HUES64 (cell line): ENCODE measurements at regions not wholly inside any gene's neighbourhood (a gene's known extent, or its start where the extent isn't known, plus 50 kb on each side); places are given as distances from the start of the nearest gene placed in this dataset.
A peak's percentile ranks its signal among the peaks of the same experiment; 100 is the strongest.

Experiments
- H3K27ac ChIP-seq: 2 replicates; pipeline ENCODE4 v1.7.0; 2013; ENCODE audit warnings: low read depth, low read length, inconsistent platforms
- H3K27me3 ChIP-seq: 2 replicates; pipeline ENCODE4 v1.6.1; 2013; ENCODE audit warnings: mild to moderate bottlenecking, low read length; ENCODE audit not compliant: insufficient read depth
- H3K36me3 ChIP-seq: 2 replicates; pipeline ENCODE4 v1.6.1; 2013; ENCODE audit warnings: mild to moderate bottlenecking, low read length; ENCODE audit not compliant: insufficient read depth
- H3K4me1 ChIP-seq: 2 replicates; pipeline ENCODE4 v1.6.1; 2013; ENCODE audit warnings: mild to moderate bottlenecking, low read length, moderate library complexity; ENCODE audit not compliant: insufficient read depth
- H3K4me3 ChIP-seq: 2 replicates; pipeline ENCODE4 v1.5.1; 2013; ENCODE audit warnings: mild to moderate bottlenecking, low read length, moderate library complexity
- H3K9ac ChIP-seq: 2 replicates; pipeline ENCODE4 v1.6.1; 2013; ENCODE audit warnings: mild to moderate bottlenecking, low read depth, low read length
- H3K9me3 ChIP-seq: 2 replicates; pipeline ENCODE4 v1.6.1; 2013; ENCODE audit warnings: low read depth, low read length; ENCODE audit not compliant: insufficient read depth
- whole genome bisulfite sequencing: fragments of 150-250, 120-280 bp; methylation state at CpG from one replicate; pipeline ENCODE4 v1.1.7; 2013; ENCODE audit warnings: missing lambda C conversion rate; 5-methylcytosine and 5-hydroxymethylcytosine counted together

GRCh38 chr9:86723346-86723745, 224.0 kb downstream of the GAS1 start:
- H3K27me3 ChIP-seq = no peaks in the 10 kb centered on the region
- no peak overlapping the region for H3K9ac ChIP-seq
- no peaks in the 10 kb centered on the region for H3K36me3 ChIP-seq
- H3K4me3 ChIP-seq = no peak overlapping the region
- peaks cover 25% of the 10 kb centered on the region for H3K4me1 ChIP-seq
- 75% methylated on average over 2 of the region's 3 CpGs for WGBS
- H3K27ac ChIP-seq = no peak overlapping the region
- H3K9me3 ChIP-seq = no peaks in the 10 kb centered on the region

GRCh38 chr9:86722706-86723075, 224.6 kb downstream of the GAS1 start:
- Histone ChIP-seq H3K27ac (no peak overlapping the region), H3K4me3 (no peak overlapping the region), H3K27me3 (no peaks in the 10 kb centered on the region), H3K9ac (no peak overlapping the region), H3K4me1 (peaks cover 25% of the 10 kb centered on the region), H3K9me3 (no peaks in the 10 kb centered on the region), H3K36me3 (no peaks in the 10 kb centered on the region)
- 96% methylated on average over 3 of the region's 3 CpGs for WGBS

- Histone ChIP-seq H3K4me3 (no peak overlapping the region), H3K27ac (no peak overlapping the region; the same call in 1 of the 2 replicates), H3K27me3 (no peaks in the 10 kb centered on the region), H3K9me3 (no peaks in the 10 kb centered on the region), H3K4me1 (peaks cover 25% of the 10 kb centered on the region), H3K36me3 (no peaks in the 10 kb centered on the region), H3K9ac (no peak overlapping the region)
- 38% methylated on average over 5 of the region's 5 CpGs for WGBS
These were observed 225.2 kb downstream of the GAS1 start for GRCh38 chr9:86721843-86722705.

DNA sequence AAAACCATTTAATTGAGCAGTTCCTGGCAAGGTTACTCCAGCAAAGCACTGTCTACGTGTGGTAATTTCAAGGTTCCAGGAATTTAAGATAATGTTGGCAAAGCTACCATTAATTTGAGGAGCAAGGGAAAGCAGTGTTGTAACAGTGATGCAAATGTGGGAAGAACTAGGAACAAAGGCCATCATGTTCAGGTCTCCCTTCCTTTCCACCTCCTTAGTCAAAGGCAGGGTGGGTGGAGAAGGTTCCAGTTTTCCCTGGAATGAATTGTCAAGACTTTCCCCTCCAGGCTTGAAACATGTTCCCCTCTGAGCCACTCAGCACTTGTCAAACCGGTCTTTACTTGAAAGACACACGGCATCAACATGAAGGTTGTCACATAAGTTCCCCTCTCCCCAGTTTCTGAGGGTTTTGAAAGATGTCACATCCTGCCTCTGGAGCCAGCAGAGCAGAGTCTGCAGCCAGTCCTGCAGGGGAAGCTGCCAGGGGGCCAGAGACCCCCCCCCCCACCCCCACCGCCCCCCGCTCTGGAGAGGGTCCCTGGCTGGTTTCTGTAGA, 226.0 kb downstream of the GAS1 start:
- peak overlapping the region; percentile 5; the same call in 1 of the 2 replicates for H3K27ac ChIP-seq
- H3K36me3 ChIP-seq = no peaks in the 10 kb centered on the region
- H3K9ac ChIP-seq = no peak overlapping the region
- peaks cover 25% of the 10 kb centered on the region for H3K4me1 ChIP-seq
- no peak overlapping the region for H3K4me3 ChIP-seq
- no peaks in the 10 kb centered on the region for H3K27me3 ChIP-seq
- WGBS = 46% methylated on average over 5 of the region's 5 CpGs
- H3K9me3 ChIP-seq = no peaks in the 10 kb centered on the region

DNA sequence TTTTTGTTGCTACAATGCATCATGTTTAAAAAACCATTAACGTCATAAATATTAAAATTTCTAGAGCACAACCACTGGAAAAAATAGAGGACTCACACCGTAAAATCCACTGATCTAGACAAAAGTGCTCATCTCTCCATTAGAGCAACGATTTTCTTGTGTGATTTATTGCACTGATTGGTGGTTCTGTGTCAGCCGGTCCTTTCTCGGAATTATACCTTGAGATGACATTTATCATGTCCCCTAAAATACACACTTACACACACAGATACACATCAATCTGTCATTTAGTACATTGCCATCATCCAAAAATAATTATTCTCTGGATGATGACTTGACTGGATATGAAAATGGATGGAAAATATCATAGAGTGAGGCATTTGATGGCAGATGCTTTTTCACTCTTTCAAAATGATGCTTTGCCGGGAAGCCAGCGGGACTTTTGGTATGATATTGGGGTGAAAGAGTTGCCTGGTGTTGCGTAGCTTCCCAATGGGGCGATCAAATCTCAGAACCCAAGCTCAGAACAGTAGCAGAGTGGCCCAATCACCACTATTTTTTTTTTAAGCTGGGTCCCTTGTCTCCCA, 226.6 kb downstream of the GAS1 start:
- Histone ChIP-seq H3K4me3 (no peak overlapping the region), H3K9ac (no peak overlapping the region), H3K36me3 (no peaks in the 10 kb centered on the region), H3K27ac (no peak overlapping the region; the same call in 1 of the 2 replicates), H3K4me1 (peaks cover 25% of the 10 kb centered on the region), H3K27me3 (no peaks in the 10 kb centered on the region), H3K9me3 (no peaks in the 10 kb centered on the region)
- 93% methylated on average over 9 of the region's 9 CpGs for WGBS

DNA sequence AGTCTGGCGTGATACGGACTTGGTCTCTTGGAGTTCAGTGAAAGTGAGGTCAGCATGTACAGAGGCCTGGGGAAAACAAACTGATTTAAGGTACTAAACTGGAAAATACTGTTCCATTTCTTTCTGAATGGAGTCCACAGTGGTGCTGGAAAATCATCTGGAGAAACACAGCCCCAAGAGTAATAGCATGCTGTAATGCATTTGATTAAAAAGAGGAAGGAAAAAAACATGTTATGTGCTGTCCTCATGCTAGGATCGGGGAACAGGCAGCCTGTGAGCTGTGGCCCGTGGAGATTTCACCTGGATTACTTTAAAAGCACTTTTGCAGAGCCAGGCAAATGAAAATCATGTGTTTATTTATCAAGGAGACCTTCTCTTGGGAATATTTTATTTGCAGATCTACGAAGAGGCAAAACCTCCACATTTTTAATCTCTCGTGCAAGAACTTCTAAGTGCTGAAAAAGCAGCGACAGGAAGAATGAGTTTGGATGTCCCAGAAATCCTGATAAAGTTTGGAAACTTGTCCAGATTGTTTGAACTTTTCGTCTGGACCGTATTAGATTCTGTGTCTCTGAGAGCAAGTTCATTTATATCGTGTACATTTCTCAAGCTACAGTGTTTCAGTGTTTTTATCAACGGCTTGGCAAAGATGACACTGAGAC, 228.8 kb downstream of the GAS1 start:
- 94% methylated on average over 11 of the region's 11 CpGs for WGBS
- no peak overlapping the region for H3K27ac ChIP-seq
- H3K27me3 ChIP-seq = no peaks in the 10 kb centered on the region
- H3K4me1 ChIP-seq = peaks cover 25% of the 10 kb centered on the region
- H3K36me3 ChIP-seq = no peaks in the 10 kb centered on the region
- H3K4me3 ChIP-seq = no peak overlapping the region
- H3K9me3 ChIP-seq = no peaks in the 10 kb centered on the region
- H3K9ac ChIP-seq = no peak overlapping the region

- Histone ChIP-seq H3K9me3 (no peaks in the 10 kb centered on the region), H3K9ac (no peak overlapping the region), H3K4me3 (no peak overlapping the region), H3K27me3 (no peaks in the 10 kb centered on the region), H3K4me1 (peaks cover 7% of the 10 kb centered on the region), H3K36me3 (no peaks in the 10 kb centered on the region), H3K27ac (no peak overlapping the region)
- WGBS = 70% methylated on average over 4 of the region's 4 CpGs
These were observed 230.9 kb downstream of the GAS1 start for GRCh38 chr9:86716326-86716922.

DNA sequence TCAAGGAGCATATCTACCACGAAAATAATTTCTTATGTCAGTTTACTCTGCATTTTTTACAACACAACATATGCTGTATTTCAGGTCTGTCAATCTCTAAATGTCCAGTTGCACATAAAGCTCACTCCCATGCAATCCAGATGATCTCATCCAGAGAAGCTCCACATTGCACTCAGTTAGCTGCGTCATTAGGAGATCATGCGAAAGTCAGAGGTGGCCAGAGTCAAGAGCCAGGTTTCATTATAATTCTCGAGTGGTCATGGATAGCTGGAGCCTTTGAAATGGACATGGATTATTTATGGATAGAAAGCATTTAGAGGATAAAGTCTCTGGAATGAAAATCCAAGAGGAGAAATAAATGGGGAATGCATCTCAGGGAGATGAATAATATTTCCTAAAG, 232.3 kb downstream of the GAS1 start:
- Histone ChIP-seq H3K4me3 (no peak overlapping the region), H3K27me3 (no peaks in the 10 kb centered on the region), H3K9me3 (no peaks in the 10 kb centered on the region), H3K36me3 (no peaks in the 10 kb centered on the region), H3K9ac (no peak overlapping the region), H3K27ac (no peak overlapping the region), H3K4me1 (no peaks in the 10 kb centered on the region)
- 80% methylated on average over 4 of the region's 4 CpGs for WGBS

GRCh38 chr9:86713970-86714369, 233.3 kb downstream of the GAS1 start:
- H3K27me3 ChIP-seq = no peaks in the 10 kb centered on the region
- no peaks in the 10 kb centered on the region for H3K36me3 ChIP-seq
- no peak overlapping the region for H3K4me3 ChIP-seq
- H3K9me3 ChIP-seq = no peaks in the 10 kb centered on the region
- H3K27ac ChIP-seq = no peak overlapping the region
- no peaks in the 10 kb centered on the region for H3K4me1 ChIP-seq
- H3K9ac ChIP-seq = no peak overlapping the region
- WGBS = no CpG with 5 or more reads among the region's 1 CpG

GRCh38 chr9:86713470-86713869, 233.8 kb downstream of the GAS1 start:
- no peaks in the 10 kb centered on the region for H3K4me1 ChIP-seq
- H3K9ac ChIP-seq = no peak overlapping the region
- no peaks in the 10 kb centered on the region for H3K27me3 ChIP-seq
- 91% methylated on average over 2 of the region's 2 CpGs for WGBS
- no peaks in the 10 kb centered on the region for H3K9me3 ChIP-seq
- no peak overlapping the region for H3K27ac ChIP-seq
- no peak overlapping the region for H3K4me3 ChIP-seq
- H3K36me3 ChIP-seq = no peaks in the 10 kb centered on the region
